Activated T-helper 1 cell treated with anti-CD3 and anti-CD28 coated beads, Interleukin-12 subunit alpha, Interleukin-12 subunit beta, Interleukin-2, Interleukin-4 antibody, amounts not matched to agents 30 ng/mL and 10 ng/mL and 1 ng/mL, durations not matched to agents 14 hours and 24 hours and 36 hours (primary cell): ENCODE measurements at regions not wholly inside any gene's neighbourhood (a gene's known extent, or its start where the extent isn't known, plus 50 kb on each side); places are given as distances from the start of the nearest gene placed in this dataset.

Experiments
- DNase-seq: peaks from one replicate; pipeline ENCODE4 v3.0.0; 2021; ENCODE audit warnings: low spot score
- H3K27ac Mint-ChIP-seq: one replicate; pipeline ENCODE4 v1.8.0; 2021; ENCODE audit warnings: mild to moderate bottlenecking, mixed read lengths
- H3K27me3 Mint-ChIP-seq: one replicate; pipeline ENCODE4 v1.8.0; 2022; ENCODE audit warnings: mild to moderate bottlenecking, moderate library complexity, mixed read lengths; ENCODE audit not compliant: insufficient read depth
- H3K36me3 Mint-ChIP-seq: one replicate; pipeline ENCODE4 v1.8.0; 2021; ENCODE audit warnings: low read depth, mixed read lengths
- H3K4me1 Mint-ChIP-seq: one replicate; pipeline ENCODE4 v1.8.0; 2021; ENCODE audit warnings: low read depth, mixed read lengths
- H3K4me3 Mint-ChIP-seq: one replicate; pipeline ENCODE4 v1.8.0; 2021; ENCODE audit warnings: mild to moderate bottlenecking, moderate library complexity, mixed read lengths
- H3K9me3 Mint-ChIP-seq: one replicate; pipeline ENCODE4 v1.8.0; 2021; ENCODE audit warnings: mixed read lengths
- intact Hi-C: fragments of 100-400 bp; cut with micrococcal nuclease; formaldehyde crosslinking; loops from one replicate; pipeline ENCODE4 v1.15.1; 2024

DNA sequence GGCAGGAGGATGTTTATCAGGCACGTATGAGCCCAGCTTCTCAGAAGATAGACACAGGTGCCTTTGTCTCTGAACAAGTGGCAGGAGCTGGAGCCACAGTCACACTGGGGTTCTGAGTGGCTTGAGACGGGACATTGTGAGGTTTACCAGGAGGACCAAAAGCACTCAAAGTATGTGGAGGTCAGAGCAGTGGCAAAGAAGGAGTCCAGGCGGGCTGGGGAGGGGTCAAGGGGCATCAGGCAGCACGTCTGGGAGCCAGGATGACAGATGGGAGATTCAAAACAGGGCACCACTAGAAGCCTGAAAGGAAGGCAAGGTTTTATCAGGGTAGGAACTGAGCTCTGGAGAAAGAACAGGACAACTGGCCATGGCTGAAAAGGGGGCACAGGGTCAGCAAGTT lies 67.2 kb upstream of the MARCHF10 start:
- Mint-ChIP-seq H3K4me3 (no peak overlapping the region), H3K27ac (no peak overlapping the region), H3K4me1 (no peaks in the 10 kb centered on the region), H3K9me3 (no peaks in the 10 kb centered on the region), H3K27me3 (peaks cover 6% of the 10 kb centered on the region), H3K36me3 (no peaks in the 10 kb centered on the region)
- intact Hi-C loops: no loop called here
- DNase-seq: no peak

- intact Hi-C loops: no loop called here
- DNase-seq: no peak
- H3K9me3 Mint-ChIP-seq: no peaks in the 10 kb centered on the region
Observed at GRCh38 chr17:62871291-62871690, 63.2 kb upstream of the MARCHF10 start.

DNA sequence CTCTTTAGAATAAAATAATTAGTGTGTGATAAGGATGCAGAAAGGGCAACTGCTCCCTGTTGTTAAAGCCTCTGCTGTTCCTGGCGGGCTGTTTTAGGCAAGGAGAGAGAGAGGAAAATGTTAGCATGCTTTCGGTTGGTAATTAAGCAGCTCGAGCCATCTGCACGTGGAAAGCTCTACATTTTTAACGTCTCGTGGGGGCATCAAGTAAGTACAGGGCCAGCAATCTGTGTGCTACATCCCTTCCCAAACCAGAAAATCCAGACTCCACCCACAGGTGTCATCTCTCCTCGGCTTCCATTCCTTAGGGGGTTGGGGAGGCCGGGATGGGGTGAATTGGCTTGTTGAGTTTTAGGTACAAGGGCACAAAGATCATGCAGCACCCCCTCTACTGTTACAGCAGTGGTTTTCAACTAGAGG lies 62.4 kb upstream of the MARCHF10 start:
- no peak overlapping the region for H3K4me3 Mint-ChIP-seq
- no peaks in the 10 kb centered on the region for H3K36me3 Mint-ChIP-seq
- H3K4me1 Mint-ChIP-seq: no peaks in the 10 kb centered on the region
- H3K27me3 Mint-ChIP-seq: peaks cover 5% of the 10 kb centered on the region
- no peak overlapping the region for H3K27ac Mint-ChIP-seq
- H3K9me3 Mint-ChIP-seq: no peaks in the 10 kb centered on the region
- intact Hi-C loops: no loop called here
- DNase-seq: no peak

More at GRCh38 chr17:62871291-62871690, 63.2 kb upstream of the MARCHF10 start:
- Mint-ChIP-seq H3K4me1 (no peaks in the 10 kb centered on the region), H3K36me3 (no peaks in the 10 kb centered on the region), H3K27ac (no peak overlapping the region), H3K27me3 (peaks cover 5% of the 10 kb centered on the region), H3K4me3 (no peak overlapping the region)

DNA sequence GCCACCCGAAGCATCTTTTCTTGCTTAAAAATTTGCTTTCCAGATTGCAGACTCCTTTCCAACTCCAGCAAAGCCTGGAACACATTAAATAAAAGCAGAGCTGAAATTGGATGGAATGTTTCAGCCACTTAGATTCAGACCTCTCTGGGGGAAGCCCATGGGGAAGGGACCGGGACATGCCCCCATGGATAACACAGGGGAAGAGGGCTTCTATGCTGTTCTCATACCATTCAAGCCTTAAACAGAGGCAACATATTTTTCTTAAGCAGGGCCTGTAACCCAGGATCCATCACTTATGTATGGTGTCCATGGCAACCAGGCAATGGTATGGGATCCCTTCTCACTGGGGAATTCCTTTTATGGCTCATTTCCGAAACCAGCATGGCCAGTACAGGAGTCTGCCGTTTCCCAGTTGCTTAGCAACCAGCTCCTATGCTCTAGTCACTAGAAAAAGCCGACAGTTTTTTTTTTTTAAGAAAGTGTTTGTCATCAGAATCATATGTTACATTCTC lies 62.0 kb upstream of the MARCHF10 start:
- H3K27ac Mint-ChIP-seq: no peak overlapping the region
- H3K36me3 Mint-ChIP-seq: no peaks in the 10 kb centered on the region
- H3K4me3 Mint-ChIP-seq: no peak overlapping the region
- intact Hi-C loops: no loop called here
- no peaks in the 10 kb centered on the region for H3K4me1 Mint-ChIP-seq
- peaks cover 5% of the 10 kb centered on the region for H3K27me3 Mint-ChIP-seq
- no peak for DNase-seq
- no peaks in the 10 kb centered on the region for H3K9me3 Mint-ChIP-seq

DNA sequence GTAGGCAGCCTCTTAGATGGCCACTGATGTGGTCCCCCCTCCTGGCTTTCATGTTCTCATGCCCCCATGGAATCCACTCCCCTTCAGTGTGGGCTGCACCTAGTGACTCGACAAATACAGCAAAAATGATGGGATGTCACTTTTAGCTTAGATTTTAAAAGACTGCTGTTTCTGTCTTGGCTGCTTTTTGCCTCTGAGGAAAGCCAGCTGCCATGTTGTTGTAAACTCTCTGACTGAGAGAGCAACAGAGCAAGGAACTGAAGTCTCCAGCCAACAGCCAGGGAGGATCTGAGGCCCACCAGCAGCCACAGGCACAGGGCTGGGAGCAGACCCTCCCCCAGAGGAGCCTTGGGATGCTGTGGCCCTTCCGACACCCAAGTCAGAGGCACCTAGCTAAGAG lies 60.6 kb upstream of the MARCHF10 start:
- H3K27ac Mint-ChIP-seq: no peak overlapping the region

DNA sequence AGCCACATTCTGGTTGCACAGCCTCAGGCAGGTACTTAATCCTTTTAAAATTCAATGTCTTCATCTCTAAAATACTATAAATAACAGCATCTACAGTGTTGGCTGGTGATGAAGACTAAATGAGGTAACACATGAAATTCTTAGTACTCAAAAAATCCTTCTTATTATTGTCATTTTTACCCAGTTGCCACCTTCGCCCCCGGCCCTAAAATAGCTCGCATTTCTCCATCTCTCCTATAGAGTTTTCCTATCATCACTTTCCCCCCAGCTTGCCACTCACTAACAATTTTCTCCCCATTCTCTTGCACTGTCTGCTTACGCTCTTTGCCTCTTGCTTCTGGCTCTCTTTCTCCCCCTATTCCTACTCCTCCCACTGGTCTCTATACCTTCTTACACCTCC lies 59.9 kb upstream of the MARCHF10 start:
- Mint-ChIP-seq H3K4me1 (no peaks in the 10 kb centered on the region), H3K27me3 (peaks cover 11% of the 10 kb centered on the region), H3K36me3 (no peaks in the 10 kb centered on the region), H3K4me3 (no peak overlapping the region), H3K9me3 (no peaks in the 10 kb centered on the region), H3K27ac (no peak overlapping the region)
- no peak for DNase-seq
- intact Hi-C loops: no loop called here

More for the DNA sequence above, 60.6 kb upstream of the MARCHF10 start:
- no peaks in the 10 kb centered on the region for H3K9me3 Mint-ChIP-seq
- H3K4me1 Mint-ChIP-seq: no peaks in the 10 kb centered on the region
- peaks cover 9% of the 10 kb centered on the region for H3K27me3 Mint-ChIP-seq
- H3K4me3 Mint-ChIP-seq: no peak overlapping the region
- DNase-seq: no peak
- intact Hi-C loops: no loop called here
- no peaks in the 10 kb centered on the region for H3K36me3 Mint-ChIP-seq

DNA sequence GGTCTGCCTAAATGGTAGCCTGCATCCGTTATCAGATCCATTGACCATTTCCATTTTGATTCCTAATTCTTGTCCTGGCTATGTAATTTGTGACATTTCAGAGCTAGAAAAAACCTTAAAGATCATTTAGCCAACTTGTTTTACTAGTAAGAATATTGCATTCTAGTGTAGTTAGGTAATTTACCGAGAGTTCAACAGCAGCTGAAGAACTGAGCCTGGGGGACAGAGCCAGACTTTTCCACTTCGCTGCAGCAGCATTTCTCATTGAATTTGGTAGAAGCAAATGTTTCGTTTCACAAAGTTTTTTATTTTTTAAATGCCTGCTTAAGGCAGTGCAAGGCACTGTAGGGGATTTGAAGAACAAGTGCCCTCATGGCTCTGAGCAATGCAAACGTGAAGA lies 59.2 kb upstream of the MARCHF10 start:
- intact Hi-C loops: no loop called here
- no peak for DNase-seq
- peaks cover 11% of the 10 kb centered on the region for H3K27me3 Mint-ChIP-seq
- no peaks in the 10 kb centered on the region for H3K9me3 Mint-ChIP-seq
- H3K36me3 Mint-ChIP-seq: no peaks in the 10 kb centered on the region
- no peak overlapping the region for H3K4me3 Mint-ChIP-seq
- H3K4me1 Mint-ChIP-seq: no peaks in the 10 kb centered on the region
- no peak overlapping the region for H3K27ac Mint-ChIP-seq

DNA sequence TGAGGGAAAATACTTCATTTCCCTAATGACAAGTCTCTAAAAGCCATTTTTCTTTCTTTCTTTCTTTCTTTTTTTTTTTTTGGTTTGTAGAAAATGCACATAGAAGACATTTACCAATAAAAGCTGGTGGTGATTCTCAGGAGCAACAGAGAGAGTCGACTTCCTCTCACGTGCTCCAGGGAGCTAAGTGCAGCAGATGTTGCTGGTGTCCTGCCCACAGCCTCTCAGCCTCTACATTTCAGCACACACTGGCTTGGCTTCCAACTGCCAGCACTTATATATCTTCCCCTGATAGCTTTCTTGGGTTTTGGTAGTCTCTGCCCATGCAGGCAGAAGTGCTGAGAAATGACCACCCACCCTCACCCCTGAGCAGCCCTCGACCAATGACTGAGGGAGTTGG lies 58.4 kb upstream of the MARCHF10 start:
- DNase-seq: no peak
- H3K4me1 Mint-ChIP-seq: no peaks in the 10 kb centered on the region
- intact Hi-C loops: no loop called here
- H3K4me3 Mint-ChIP-seq: no peak overlapping the region
- H3K27me3 Mint-ChIP-seq: peaks cover 13% of the 10 kb centered on the region
- H3K36me3 Mint-ChIP-seq: no peaks in the 10 kb centered on the region
- no peaks in the 10 kb centered on the region for H3K9me3 Mint-ChIP-seq
- no peak overlapping the region for H3K27ac Mint-ChIP-seq

GRCh38 chr17:62865586-62865985 lies 57.5 kb upstream of the MARCHF10 start:
- H3K9me3 Mint-ChIP-seq: no peaks in the 10 kb centered on the region
- no peak for DNase-seq
- peaks cover 12% of the 10 kb centered on the region for H3K27me3 Mint-ChIP-seq
- intact Hi-C loops: no loop called here
- no peaks in the 10 kb centered on the region for H3K36me3 Mint-ChIP-seq
- H3K27ac Mint-ChIP-seq: no peak overlapping the region
- no peak overlapping the region for H3K4me3 Mint-ChIP-seq
- no peaks in the 10 kb centered on the region for H3K4me1 Mint-ChIP-seq

GRCh38 chr17:62862251-62862650 lies 54.1 kb upstream of the MARCHF10 start:
- no peaks in the 10 kb centered on the region for H3K4me1 Mint-ChIP-seq
- no peaks in the 10 kb centered on the region for H3K36me3 Mint-ChIP-seq
- no peak for DNase-seq
- intact Hi-C loops: no loop called here
- no peak overlapping the region for H3K4me3 Mint-ChIP-seq
- H3K27ac Mint-ChIP-seq: no peak overlapping the region
- peaks cover 9% of the 10 kb centered on the region for H3K27me3 Mint-ChIP-seq
- no peaks in the 10 kb centered on the region for H3K9me3 Mint-ChIP-seq

DNA sequence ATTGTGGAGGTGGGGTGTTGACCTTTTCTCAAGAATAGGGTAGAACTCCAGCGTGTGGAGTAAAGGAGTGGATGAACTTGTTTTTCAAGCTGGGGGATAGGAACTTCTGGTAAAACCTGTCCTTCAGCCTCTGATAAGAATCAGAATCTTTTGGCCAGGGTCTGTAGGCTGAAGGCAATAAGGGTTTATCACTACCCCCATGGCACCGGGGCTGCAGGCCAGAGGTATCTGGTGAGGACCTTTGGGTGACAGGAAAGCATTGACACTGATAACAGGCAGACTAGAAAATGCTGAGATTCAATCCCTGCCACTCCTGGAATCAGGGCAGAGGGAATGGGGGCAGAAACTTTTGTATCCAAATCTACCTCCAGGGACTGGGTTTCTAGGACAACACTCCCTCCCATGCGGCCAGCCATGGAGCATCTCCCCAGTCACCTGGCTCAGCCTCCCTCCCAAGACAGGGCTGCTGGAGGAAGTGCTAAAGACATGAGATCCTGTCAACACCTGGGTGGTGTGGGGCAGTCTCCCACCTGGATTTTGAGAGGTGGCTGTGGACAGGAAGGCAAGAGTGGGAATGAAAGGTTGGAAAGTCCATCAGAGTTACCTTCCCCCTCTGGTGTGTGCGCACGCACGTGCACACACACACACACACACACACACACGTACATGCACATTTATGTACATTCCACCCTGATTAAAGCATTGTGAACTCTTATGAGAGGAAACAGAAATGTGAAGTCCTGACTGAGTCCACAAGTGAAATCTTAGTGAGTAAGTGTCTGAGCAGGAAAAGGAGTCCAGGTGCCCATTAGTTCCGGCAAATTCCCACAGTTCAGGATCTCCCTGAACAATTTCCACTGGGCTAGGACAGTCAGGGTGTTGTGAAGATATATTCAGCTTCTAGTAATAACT lies 53.1 kb upstream of the MARCHF10 start:
- DNase-seq: no peak
- H3K27ac Mint-ChIP-seq: no peak overlapping the region
- H3K36me3 Mint-ChIP-seq: no peaks in the 10 kb centered on the region
- H3K4me1 Mint-ChIP-seq: no peaks in the 10 kb centered on the region
- intact Hi-C loops: no loop called here
- peaks cover 8% of the 10 kb centered on the region for H3K27me3 Mint-ChIP-seq
- no peak overlapping the region for H3K4me3 Mint-ChIP-seq
- H3K9me3 Mint-ChIP-seq: no peaks in the 10 kb centered on the region

DNA sequence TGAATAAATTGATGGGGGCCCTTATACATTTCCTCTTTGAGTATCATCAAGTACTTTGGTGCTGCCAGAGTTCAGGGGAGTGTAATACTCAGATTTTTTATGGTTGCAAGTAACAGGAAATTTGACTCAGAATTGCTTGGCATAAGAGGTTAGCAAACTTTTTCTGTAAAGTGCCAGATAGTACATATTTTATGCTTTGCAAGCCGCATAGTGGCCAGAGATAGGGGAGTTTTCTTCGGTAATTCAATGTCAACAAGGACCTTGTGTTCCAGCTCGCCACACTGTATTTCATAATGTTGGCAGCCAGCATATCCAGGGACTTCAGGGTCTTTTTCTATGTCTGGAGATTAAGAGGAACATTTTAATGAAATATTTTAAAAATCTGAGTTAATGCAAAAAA lies 51.0 kb upstream of the MARCHF10 start:
- no peaks in the 10 kb centered on the region for H3K4me1 Mint-ChIP-seq
- no peaks in the 10 kb centered on the region for H3K36me3 Mint-ChIP-seq
- no peak overlapping the region for H3K4me3 Mint-ChIP-seq
- intact Hi-C loops: no loop called here
- no peak overlapping the region for H3K27ac Mint-ChIP-seq
- H3K27me3 Mint-ChIP-seq: peaks cover 4% of the 10 kb centered on the region
- DNase-seq: no peak
- no peaks in the 10 kb centered on the region for H3K9me3 Mint-ChIP-seq
